HFF-Myc (cell line): ENCODE measurements at regions not wholly inside any gene's neighbourhood (a gene's known extent, or its start where the extent isn't known, plus 50 kb on each side); places are given as distances from the start of the nearest gene placed in this dataset.

Source experiments
- DNase-seq: peaks from one replicate; pipeline ENCODE4 v3.0.0-alpha.2; 2011; ENCODE audit warnings: low read depth; ENCODE audit errors: extremely low read depth
- H3K4me3 ChIP-seq: replicated peaks from 2 replicates; pipeline ENCODE4 v1.5.1; 2011; ENCODE audit warnings: low read depth, mild to moderate bottlenecking, control low read depth, low read length
- CTCF ChIP-seq: IDR thresholded peaks from 2 replicates; pipeline ENCODE4 v1.5.1; 2012; ENCODE audit warnings: mild to moderate bottlenecking, low read depth, low read length, control low read depth; ENCODE audit errors: missing control alignments

- DNase-seq: no peak
- no peak for TF ChIP-seq CTCF
- H3K4me3 ChIP-seq: no peak overlapping the region
Observed at GRCh38 chr3:72625602-72626337, 222.5 kb downstream of the SHQ1 start.

- no peak for TF ChIP-seq CTCF
- DNase-seq: no peak
- no peak overlapping the region for H3K4me3 ChIP-seq
Observed at GRCh38 chr3:72624656-72625055, 223.6 kb downstream of the SHQ1 start.

DNA sequence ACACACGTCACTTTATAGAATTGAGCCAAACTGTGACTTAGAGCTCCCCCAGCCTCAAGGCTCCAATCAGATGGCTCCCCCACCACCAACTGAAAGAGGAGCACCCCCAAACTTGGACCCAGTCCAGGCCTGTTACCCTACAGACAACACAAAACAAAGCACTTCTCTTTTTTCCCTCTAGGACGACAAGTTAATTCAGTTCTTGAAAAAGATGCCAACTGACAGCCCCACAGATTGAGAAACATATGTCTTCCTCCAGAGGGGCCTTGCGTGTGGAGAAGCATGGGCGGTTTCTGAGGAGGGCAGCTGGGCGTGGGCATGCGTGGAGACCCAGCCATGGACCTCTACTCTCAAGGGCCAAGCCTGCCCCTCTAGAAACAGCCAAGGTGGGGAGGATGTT, 229.5 kb downstream of the SHQ1 start:
- H3K4me3 ChIP-seq: no peak overlapping the region
- no peak for DNase-seq
- TF ChIP-seq CTCF: no peak

DNA sequence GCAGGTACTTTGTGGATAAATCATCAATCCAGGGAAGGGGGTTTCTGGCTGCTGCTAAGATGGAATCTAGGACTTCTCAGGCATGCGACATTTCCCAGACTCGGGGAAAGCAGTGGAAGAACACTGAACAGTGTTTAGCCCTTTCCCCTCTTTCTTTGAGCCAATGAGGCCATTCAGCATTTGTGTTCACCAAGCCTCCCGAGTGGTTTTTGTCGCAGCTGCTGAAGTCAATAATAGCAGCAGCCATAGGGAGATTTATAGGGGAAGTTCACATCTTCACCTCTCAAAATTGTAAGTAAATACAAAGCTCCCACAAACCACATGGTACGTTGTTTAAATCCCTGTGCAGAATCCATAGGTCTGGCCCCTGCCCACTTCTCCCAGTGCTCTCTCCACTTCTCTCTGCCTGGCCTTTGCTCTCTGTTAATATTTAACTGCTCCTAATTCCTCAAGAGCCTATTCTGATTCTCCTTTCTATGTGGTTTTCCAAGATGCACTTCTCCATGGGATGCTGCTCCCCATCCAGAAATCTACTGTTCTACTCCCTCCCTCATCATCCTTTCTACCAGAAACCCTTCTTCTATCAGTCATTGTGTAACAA, 230.7 kb downstream of the SHQ1 start:
- DNase-seq: no peak
- H3K4me3 ChIP-seq: no peak overlapping the region
- TF ChIP-seq CTCF: no peak

DNA sequence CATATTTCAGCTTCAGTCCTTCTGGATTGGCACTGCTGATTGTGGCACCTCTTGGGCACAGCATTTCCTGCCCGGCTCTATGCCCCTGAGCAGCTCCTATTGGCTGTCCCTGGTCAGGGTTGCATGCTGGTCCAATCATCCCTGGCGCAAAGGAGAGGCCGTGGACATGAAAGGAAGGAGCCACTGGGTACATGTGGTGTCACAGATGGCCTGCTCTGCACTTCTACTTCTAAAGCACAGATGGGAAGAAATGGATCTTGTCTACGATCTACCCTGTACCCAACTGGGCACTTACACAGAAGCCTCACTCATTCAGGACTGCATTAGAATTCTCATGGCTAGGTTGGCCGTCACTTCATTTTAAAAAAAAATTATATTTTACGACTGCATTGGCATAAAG, 232.5 kb downstream of the SHQ1 start:
- TF ChIP-seq CTCF: no peak
- H3K4me3 ChIP-seq: no peak overlapping the region
- no peak for DNase-seq

- DNase-seq: no peak
- no peak overlapping the region for H3K4me3 ChIP-seq
- no peak for TF ChIP-seq CTCF
Observed at GRCh38 chr3:72615182-72615581, 233.1 kb downstream of the SHQ1 start.
